Neural progenitor cell (in vitro differentiated cells): ENCODE measurements at regions not wholly inside any gene's neighbourhood (a gene's known extent, or its start where the extent isn't known, plus 50 kb on each side); places are given as distances from the start of the nearest gene placed in this dataset.

Experiments
- DNase-seq: peaks from one replicate; pipeline ENCODE4 v3.0.0-alpha.2; 2016; ENCODE audit warnings: low spot score
- H2AFZ ChIP-seq: fragments of 200-600 bp; sonication (generic); replicated peaks from 2 replicates; pipeline ENCODE4 v1.6.1; 2016; ENCODE audit warnings: antibody characterized with exemption
- H3F3A ChIP-seq: fragments of 200-600 bp; sonication (generic); 2 replicates; pipeline ENCODE4 v1.6.1; 2016; ENCODE audit warnings: antibody characterized with exemption, low read depth
- H3K27ac ChIP-seq: fragments of 200-600 bp; sonication (generic); 2 replicates; pipeline ENCODE4 v1.5.1; 2016; ENCODE audit warnings: mild to moderate bottlenecking
- H3K27me3 ChIP-seq: fragments of 200-600 bp; sonication (generic); 2 replicates; pipeline ENCODE4 v1.6.1; 2016; ENCODE audit warnings: mild to moderate bottlenecking, moderate library complexity
- H3K36me3 ChIP-seq: fragments of 200-600 bp; sonication (generic); 2 replicates; pipeline ENCODE4 v1.5.1; 2016
- H3K4me1 ChIP-seq: fragments of 200-600 bp; sonication (generic); 2 replicates; pipeline ENCODE4 v1.6.1; 2016; ENCODE audit warnings: mixed run types
- H3K4me2 ChIP-seq: fragments of 200-600 bp; sonication (generic); 2 replicates; pipeline ENCODE4 v1.6.1; 2016
- H3K4me3 ChIP-seq: fragments of 200-600 bp; sonication (generic); 2 replicates; pipeline ENCODE4 v1.5.1; 2016
- H3K79me2 ChIP-seq: fragments of 200-600 bp; sonication (generic); 2 replicates; pipeline ENCODE4 v1.6.1; 2016; ENCODE audit warnings: low read depth
- H3K9ac ChIP-seq: fragments of 200-600 bp; sonication (generic); 2 replicates; pipeline ENCODE4 v1.6.1; 2016
- H3K9me3 ChIP-seq: fragments of 200-600 bp; sonication (generic); 2 replicates; pipeline ENCODE4 v1.5.1; 2016; ENCODE audit warnings: low read depth
- H4K20me1 ChIP-seq: fragments of 200-600 bp; sonication (generic); 2 replicates; pipeline ENCODE4 v1.6.1; 2016; ENCODE audit warnings: low read depth
- H3K27ac Mint-ChIP-seq: 3 replicates; pipeline ENCODE4 v1.8.0; 2021; ENCODE audit warnings: mixed read lengths
- H3K27me3 Mint-ChIP-seq: 2 replicates; pipeline ENCODE4 v1.8.0; 2022; ENCODE audit warnings: low read depth, mild to moderate bottlenecking, inconsistent platforms, moderate library complexity, mixed read lengths; ENCODE audit not compliant: insufficient read depth
- H3K36me3 Mint-ChIP-seq: 3 replicates; pipeline ENCODE4 v1.8.0; 2021; ENCODE audit warnings: mixed read lengths
- H3K4me1 Mint-ChIP-seq: 3 replicates; pipeline ENCODE4 v1.8.0; 2021; ENCODE audit warnings: mixed read lengths
- H3K4me3 Mint-ChIP-seq: 3 replicates; pipeline ENCODE4 v1.8.0; 2021; ENCODE audit warnings: mild to moderate bottlenecking, moderate library complexity, mixed read lengths
- H3K9me3 Mint-ChIP-seq: 3 replicates; pipeline ENCODE4 v1.8.0; 2020; ENCODE audit warnings: mixed read lengths
- CTCF ChIP-seq: fragments of 200-600 bp; sonication (generic); IDR thresholded peaks from 2 replicates; pipeline ENCODE4 v1.5.1; 2017; ENCODE audit warnings: antibody characterized with exemption, mild to moderate bottlenecking
- EZH2 ChIP-seq: fragments of 200-600 bp; sonication (generic); IDR thresholded peaks from 2 replicates; pipeline ENCODE4 v1.6.1; 2017; ENCODE audit warnings: antibody characterized with exemption, mild to moderate bottlenecking, moderate library complexity
- EZH2phosphoT487 ChIP-seq: fragments of 200-600 bp; sonication (generic); IDR thresholded peaks from 2 replicates; pipeline ENCODE4 v1.6.1; 2017; ENCODE audit warnings: antibody characterized with exemption

- no peak overlapping the region for H2AFZ ChIP-seq
- Mint-ChIP-seq H3K36me3 (no peaks in the 10 kb centered on the region), H3K27me3 (peaks cover 4% of the 10 kb centered on the region), H3K4me3 (no peak overlapping the region), H3K27ac (no peak overlapping the region), H3K9me3 (peaks cover 2% of the 10 kb centered on the region), H3K4me1 (peaks cover 5% of the 10 kb centered on the region)
- H3K36me3 ChIP-seq = no peaks in the 10 kb centered on the region
- H4K20me1 ChIP-seq = no peaks in the 10 kb centered on the region
- no peak overlapping the region for H3K9ac ChIP-seq
- H3K27me3 ChIP-seq = no peaks in the 10 kb centered on the region
- no peak overlapping the region for H3K27ac ChIP-seq
- no peaks in the 10 kb centered on the region for H3K9me3 ChIP-seq
- no peak overlapping the region for H3K4me3 ChIP-seq
- H3F3A ChIP-seq = no peaks in the 10 kb centered on the region
- no peaks in the 10 kb centered on the region for H3K79me2 ChIP-seq
- TF ChIP-seq EZH2phosphoT487 (no peak), EZH2 (no peak), CTCF (no peak)
- no peaks in the 10 kb centered on the region for H3K4me1 ChIP-seq
- no peak for DNase-seq
- H3K4me2 ChIP-seq = no peak overlapping the region
Observed at GRCh38 chr16:73771196-73772064, 525.2 kb upstream of the PSMD7 start.

GRCh38 chr16:73768786-73769203 is 527.8 kb upstream of the PSMD7 start:
- H3K9ac ChIP-seq = no peak overlapping the region
- H3K27me3 ChIP-seq = no peaks in the 10 kb centered on the region
- Mint-ChIP-seq H3K27me3 (no peaks in the 10 kb centered on the region), H3K4me1 (peaks cover 8% of the 10 kb centered on the region), H3K9me3 (peaks cover 2% of the 10 kb centered on the region), H3K36me3 (no peaks in the 10 kb centered on the region), H3K4me3 (no peak overlapping the region), H3K27ac (no peak overlapping the region)
- H3K4me2 ChIP-seq = no peak overlapping the region
- H3K27ac ChIP-seq = no peak overlapping the region
- no peak for TF ChIP-seq CTCF
- TF ChIP-seq EZH2 = no peak
- TF ChIP-seq EZH2phosphoT487 = no peak
- no peak overlapping the region for H3K4me3 ChIP-seq
- H2AFZ ChIP-seq = no peak overlapping the region
- H3K4me1 ChIP-seq = no peaks in the 10 kb centered on the region
- H3K36me3 ChIP-seq = no peaks in the 10 kb centered on the region
- DNase-seq = no peak
- H3F3A ChIP-seq = no peaks in the 10 kb centered on the region
- H3K79me2 ChIP-seq = no peaks in the 10 kb centered on the region
- H4K20me1 ChIP-seq = no peaks in the 10 kb centered on the region
- no peaks in the 10 kb centered on the region for H3K9me3 ChIP-seq

GRCh38 chr16:73764321-73764720 is 532.3 kb upstream of the PSMD7 start:
- H3K4me3 Mint-ChIP-seq = no peak overlapping the region
- no peaks in the 10 kb centered on the region for H3K79me2 ChIP-seq
- no peak overlapping the region for H3K27ac ChIP-seq
- H3K9me3 Mint-ChIP-seq = peaks cover 6% of the 10 kb centered on the region
- H3K27me3 Mint-ChIP-seq = peaks cover 4% of the 10 kb centered on the region
- H3K4me3 ChIP-seq = no peak overlapping the region
- H3K27ac Mint-ChIP-seq = no peak overlapping the region
- no peak overlapping the region for H3K4me2 ChIP-seq
- no peaks in the 10 kb centered on the region for H3K36me3 ChIP-seq
- no peaks in the 10 kb centered on the region for H4K20me1 ChIP-seq
- DNase-seq = no peak
- H3K27me3 ChIP-seq = no peaks in the 10 kb centered on the region
- TF ChIP-seq EZH2 (no peak), CTCF (no peak), EZH2phosphoT487 (no peak)
- peaks cover 9% of the 10 kb centered on the region for H3K4me1 Mint-ChIP-seq
- H3K4me1 ChIP-seq = no peaks in the 10 kb centered on the region
- H3K9me3 ChIP-seq = no peaks in the 10 kb centered on the region
- H3F3A ChIP-seq = no peaks in the 10 kb centered on the region
- H3K9ac ChIP-seq = no peak overlapping the region
- H2AFZ ChIP-seq = no peak overlapping the region
- H3K36me3 Mint-ChIP-seq = no peaks in the 10 kb centered on the region
